GM18907 (cell line): ENCODE measurements at regions not wholly inside any gene's neighbourhood (a gene's known extent, or its start where the extent isn't known, plus 50 kb on each side); places are given as distances from the start of the nearest gene placed in this dataset.
"Not testable (repeated sequence)": the region's sequence is repeated elsewhere in the genome, so short reads cannot be mapped to it uniquely, and the experiment has no call there.

Source experiments
- ATAC-seq: cut with Tn5 transposase; IDR thresholded peaks from one replicate; pipeline ENCODE4 v1.9.1; 2021; ENCODE audit warnings: mild to moderate bottlenecking, moderate library complexity; ENCODE audit not compliant: unreplicated experiment

- ATAC-seq = no peak
Measured at GRCh38 chr17:77796176-77796860, 162.2 kb upstream of the TNRC6C start.

GRCh38 chr17:77798031-77798430 lies 160.5 kb upstream of the TNRC6C start:
- ATAC-seq = no peak

GRCh38 chr17:77798481-77798880 lies 160.0 kb upstream of the TNRC6C start:
- no peak for ATAC-seq

- ATAC-seq = no peak
Measured at GRCh38 chr17:77800816-77801215, 157.7 kb upstream of the TNRC6C start.

- ATAC-seq = no peak
Measured at GRCh38 chr17:77801545-77802332, 156.8 kb upstream of the TNRC6C start.

- no peak for ATAC-seq
Measured at GRCh38 chr17:77802333-77802615, 156.2 kb upstream of the TNRC6C start.

GRCh38 chr17:77802811-77803220 lies 155.7 kb upstream of the TNRC6C start:
- no peak for ATAC-seq

GRCh38 chr17:77803726-77804125 lies 154.8 kb upstream of the TNRC6C start:
- no peak for ATAC-seq

GRCh38 chr17:77804796-77805426 lies 153.6 kb upstream of the TNRC6C start:
- no peak for ATAC-seq

- ATAC-seq = not testable (repeated sequence)
Measured at GRCh38 chr17:77805970-77806369, 152.5 kb upstream of the TNRC6C start.

- no peak for ATAC-seq
Measured at GRCh38 chr17:77807051-77807745, 151.3 kb upstream of the TNRC6C start.

GRCh38 chr17:77807746-77808441 lies 150.6 kb upstream of the TNRC6C start:
- ATAC-seq = no peak

GRCh38 chr17:77808686-77809425 lies 149.6 kb upstream of the TNRC6C start:
- no peak for ATAC-seq

- no peak for ATAC-seq
Measured at GRCh38 chr17:77809814-77810213, 148.7 kb upstream of the TNRC6C start.

GRCh38 chr17:77810536-77810935 lies 148.0 kb upstream of the TNRC6C start:
- no peak for ATAC-seq

GRCh38 chr17:77811521-77811920 lies 147.0 kb upstream of the TNRC6C start:
- no peak for ATAC-seq

GRCh38 chr17:77814091-77814772 lies 144.3 kb upstream of the TNRC6C start:
- no peak for ATAC-seq

- no peak for ATAC-seq
Measured at GRCh38 chr17:77815127-77815905, 143.2 kb upstream of the TNRC6C start.

- no peak for ATAC-seq
Measured at GRCh38 chr17:77817953-77818352, 140.6 kb upstream of the TNRC6C start.
